SW480 (cell line): ENCODE measurements at regions not wholly inside any gene's neighbourhood (a gene's known extent, or its start where the extent isn't known, plus 50 kb on each side); places are given as distances from the start of the nearest gene placed in this dataset.
"Not testable (repeated sequence)": the region's sequence is repeated elsewhere in the genome, so short reads cannot be mapped to it uniquely, and the experiment has no call there.

ENCODE experiments used
- DNase-seq: peaks from one replicate; pipeline ENCODE4 v3.0.0-alpha.2; 2016; ENCODE audit warnings: low spot score

- DNase-seq: not testable (repeated sequence)
Observed at GRCh38 chr2:94737736-94738342, 133.4 kb upstream of the TEKT4 start.

GRCh38 chr2:94753466-94753998 lies 117.7 kb upstream of the TEKT4 start:
- no peak for DNase-seq

- DNase-seq: no peak
Observed at GRCh38 chr2:94758546-94758945, 112.7 kb upstream of the TEKT4 start.

- peak; percentile 69 for DNase-seq
Observed at GRCh38 chr2:94759211-94759610, 112.0 kb upstream of the TEKT4 start.

- no peak for DNase-seq
Observed at GRCh38 chr2:94762600-94762999, 108.6 kb upstream of the TEKT4 start.

- no peak for DNase-seq
Observed at GRCh38 chr2:94763318-94763717, 107.9 kb upstream of the TEKT4 start.

GRCh38 chr2:94764331-94764730 lies 106.9 kb upstream of the TEKT4 start:
- not testable (repeated sequence) for DNase-seq

- DNase-seq: no peak
Observed at GRCh38 chr2:94767336-94767735, 103.9 kb upstream of the TEKT4 start.

GRCh38 chr2:94769733-94770132 lies 101.5 kb upstream of the TEKT4 start:
- DNase-seq: no peak

GRCh38 chr2:94774851-94775250 lies 96.4 kb upstream of the TEKT4 start:
- no peak for DNase-seq

GRCh38 chr2:94776036-94776435 lies 95.2 kb upstream of the TEKT4 start:
- DNase-seq: no peak

GRCh38 chr2:94785105-94785504 lies 86.1 kb upstream of the TEKT4 start:
- DNase-seq: not testable (repeated sequence)

GRCh38 chr2:94786424-94786823 lies 84.8 kb upstream of the TEKT4 start:
- not testable (repeated sequence) for DNase-seq

GRCh38 chr2:94790169-94790568 lies 81.1 kb upstream of the TEKT4 start:
- not testable (repeated sequence) for DNase-seq

- peak; percentile 16 for DNase-seq
Observed at GRCh38 chr2:94797235-94797634, 74.0 kb upstream of the TEKT4 start.
